Gastrocnemius medialis (tissue), 4 donors: ENCODE measurements at regions not wholly inside any gene's neighbourhood (a gene's known extent, or its start where the extent isn't known, plus 50 kb on each side); places are given as distances from the start of the nearest gene placed in this dataset.

Experiments used
- CTCF ChIP-seq, 5 experiments: fragments of 450-650 bp in 3 of 5; fragments of 200-600 bp in 2 of 5; sonication (generic) in 2 of 5; IDR thresholded peaks in 4 of 5; conservative IDR thresholded peaks in 1 of 5; 1 replicate in 4 of 5; 2 replicates in 1 of 5; pipeline ENCODE4 v1.5.1; 2016 to 2019; ENCODE audit warnings: antibody characterized with exemption in 5 of 5, mild to moderate bottlenecking in 3 of 5, moderate library complexity in 3 of 5
- POLR2A ChIP-seq, 2 donors: fragments of 450-650 bp; IDR thresholded peaks; one replicate each; pipeline ENCODE4 v1.6.1; 2017; ENCODE audit warnings: antibody characterized with exemption in 2 of 2, mild to moderate bottlenecking in 2 of 2, moderate library complexity in 2 of 2

DNA sequence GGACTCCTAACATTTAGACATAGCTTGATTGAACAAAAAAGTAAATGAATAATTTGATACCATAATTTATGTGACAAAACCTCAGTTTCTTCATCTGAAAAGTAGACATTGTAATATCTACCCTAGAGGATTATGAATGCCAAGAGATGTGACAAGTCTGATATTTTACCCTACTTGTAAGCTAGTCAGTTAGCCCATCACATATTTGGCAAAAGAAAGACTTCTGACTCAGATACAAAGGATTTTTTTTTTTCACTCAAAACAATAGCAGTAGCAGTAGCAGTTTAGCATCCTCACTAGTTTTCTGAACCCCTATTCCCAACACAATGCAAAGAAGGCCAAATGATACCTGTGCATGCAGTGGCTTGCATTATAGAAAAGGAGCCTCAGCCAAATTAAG, 377.3 kb upstream of the E2F7 start:
- no peak for TF ChIP-seq CTCF (IDR thresholded peaks at IDR 0.05 in 4 of 5, conservative IDR thresholded peaks at IDR 0.05 in 1 of 5)
- TF ChIP-seq POLR2A (IDR thresholded peaks at IDR 0.05): no peak
